ENCODE measurements at regions not wholly inside any gene's neighbourhood (a gene's known extent, or its start where the extent isn't known, plus 50 kb on each side); places are given as distances from the start of the nearest gene placed in this dataset.

DNA sequence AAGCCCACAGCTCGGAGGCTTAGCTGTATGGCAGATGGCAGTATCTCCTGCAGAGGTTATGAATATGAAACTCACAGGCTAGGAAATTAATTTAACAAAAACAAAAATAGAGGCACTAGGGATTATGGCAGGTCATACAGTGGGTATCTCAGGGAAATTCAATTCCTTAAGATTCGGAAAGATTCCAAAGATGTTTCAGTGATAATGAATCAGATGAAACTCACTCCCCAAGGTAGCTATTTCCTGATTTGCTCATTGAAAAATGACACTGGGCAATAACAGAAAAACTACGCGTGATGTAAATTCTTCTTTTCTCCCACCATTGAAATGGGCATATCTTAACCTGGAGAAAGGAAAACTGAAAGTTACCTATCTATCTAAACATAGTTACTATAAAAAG, 414.1 kb downstream of the STK39 start:
- TF ChIP-seq POLR2A (IDR thresholded peaks at IDR 0.05; ENCODE audit: low read depth) = no peak
- TF ChIP-seq, protein P1, sequence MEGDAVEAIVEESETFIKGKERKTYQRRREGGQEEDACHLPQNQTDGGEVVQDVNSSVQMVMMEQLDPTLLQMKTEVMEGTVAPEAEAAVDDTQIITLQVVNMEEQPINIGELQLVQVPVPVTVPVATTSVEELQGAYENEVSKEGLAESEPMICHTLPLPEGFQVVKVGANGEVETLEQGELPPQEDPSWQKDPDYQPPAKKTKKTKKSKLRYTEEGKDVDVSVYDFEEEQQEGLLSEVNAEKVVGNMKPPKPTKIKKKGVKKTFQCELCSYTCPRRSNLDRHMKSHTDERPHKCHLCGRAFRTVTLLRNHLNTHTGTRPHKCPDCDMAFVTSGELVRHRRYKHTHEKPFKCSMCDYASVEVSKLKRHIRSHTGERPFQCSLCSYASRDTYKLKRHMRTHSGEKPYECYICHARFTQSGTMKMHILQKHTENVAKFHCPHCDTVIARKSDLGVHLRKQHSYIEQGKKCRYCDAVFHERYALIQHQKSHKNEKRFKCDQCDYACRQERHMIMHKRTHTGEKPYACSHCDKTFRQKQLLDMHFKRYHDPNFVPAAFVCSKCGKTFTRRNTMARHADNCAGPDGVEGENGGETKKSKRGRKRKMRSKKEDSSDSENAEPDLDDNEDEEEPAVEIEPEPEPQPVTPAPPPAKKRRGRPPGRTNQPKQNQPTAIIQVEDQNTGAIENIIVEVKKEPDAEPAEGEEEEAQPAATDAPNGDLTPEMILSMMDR (IDR thresholded peaks at IDR 0.05) = no peak
- TF ChIP-seq POLR2AphosphoS5 (IDR thresholded peaks at IDR 0.05) = no peak
- TF ChIP-seq EP300 (IDR thresholded peaks at IDR 0.05) = no peak

Data from esophagus muscularis mucosa (tissue), 4 donors.